ENCODE measurements at regions not wholly inside any gene's neighbourhood (a gene's known extent, or its start where the extent isn't known, plus 50 kb on each side); places are given as distances from the start of the nearest gene placed in this dataset.

GRCh38 chr7:130894146-130894908 lies 160.3 kb upstream of the KLF14 start:
- TF ChIP-seq CTCF (IDR thresholded peaks at IDR 0.05) (no peak), POLR2A (IDR thresholded peaks at IDR 0.05) (no peak)

Data from Peyer's patch (tissue), 4 donors.